HCT116 (cell line): ENCODE measurements at regions not wholly inside any gene's neighbourhood (a gene's known extent, or its start where the extent isn't known, plus 50 kb on each side); places are given as distances from the start of the nearest gene placed in this dataset.

Experiments used
- EGR1 ChIP-seq: IDR thresholded peaks from 2 replicates; pipeline ENCODE4 v1.6.1; 2012; ENCODE audit warnings: low read depth
- JUND ChIP-seq: IDR thresholded peaks from 2 replicates; pipeline ENCODE4 v1.6.1; 2012
- POLR2A ChIP-seq: IDR thresholded peaks from 2 replicates; pipeline ENCODE4 v1.7.0; 2011; ENCODE audit warnings: borderline replicate concordance; ENCODE audit not compliant: insufficient read depth, insufficient read length; ENCODE audit errors: extremely low read depth
- POLR2AphosphoS5 ChIP-seq: IDR thresholded peaks from 2 replicates; pipeline ENCODE4 v1.6.1; 2011; ENCODE audit warnings: mild to moderate bottlenecking, low read depth, low read length, moderate library complexity
- RAD21 ChIP-seq: IDR thresholded peaks from 2 replicates; pipeline ENCODE4 v1.6.1; 2012; ENCODE audit warnings: low read depth, mild to moderate bottlenecking
- YY1 ChIP-seq: IDR thresholded peaks from 2 replicates; pipeline ENCODE4 v1.6.1; 2011; ENCODE audit warnings: low read length, low read depth, moderate library complexity, mild to moderate bottlenecking; ENCODE audit not compliant: insufficient replicate concordance; ENCODE audit errors: extremely low read depth
- TF ChIP-seq, protein P1 (sequence below): IDR thresholded peaks from 2 replicates; pipeline ENCODE4 v1.6.1; 2012
- TF ChIP-seq, protein P2 (sequence below): IDR thresholded peaks from 2 replicates; pipeline ENCODE4 v1.6.1; 2012; ENCODE audit warnings: low read depth
- TF ChIP-seq, protein P3 (sequence below), 3 experiments: fragments of 200-600 bp in 1 of 3; sonication (generic) in 1 of 3; IDR thresholded peaks in 2 of 3; conservative IDR thresholded peaks in 1 of 3; 2 replicates each; pipeline ENCODE4 v1.5.1; 2012 to 2017; ENCODE audit warnings: low read depth in 2 of 3, low read length in 2 of 3, antibody characterized with exemption in 1 of 3, borderline replicate concordance in 1 of 3, control low read depth in 1 of 3, mild to moderate bottlenecking in 1 of 3, mixed read lengths in 1 of 3, mixed run types in 1 of 3, moderate library complexity in 1 of 3; ENCODE audit not compliant: insufficient read depth in 1 of 3

DNA sequence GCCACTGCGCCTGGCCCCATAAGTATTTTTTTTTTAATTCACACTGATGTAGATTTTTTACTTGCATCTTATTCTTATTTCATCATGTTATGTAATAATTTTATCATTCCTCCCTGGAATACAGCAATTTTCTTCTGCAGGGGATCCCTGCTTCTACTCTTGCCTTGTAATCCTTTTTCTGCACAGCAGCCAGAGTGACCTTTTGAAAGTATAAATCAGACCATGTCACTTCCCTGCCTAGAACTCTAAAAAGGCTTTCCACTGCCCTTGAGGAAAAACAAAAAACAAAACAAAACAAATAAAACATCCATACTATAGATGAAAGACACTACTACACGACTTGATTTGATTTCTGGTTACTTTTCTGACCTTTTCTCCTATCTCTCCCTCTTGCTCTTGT lies 1334.7 kb downstream of the REEP3 start:
- TF ChIP-seq, protein P1, sequence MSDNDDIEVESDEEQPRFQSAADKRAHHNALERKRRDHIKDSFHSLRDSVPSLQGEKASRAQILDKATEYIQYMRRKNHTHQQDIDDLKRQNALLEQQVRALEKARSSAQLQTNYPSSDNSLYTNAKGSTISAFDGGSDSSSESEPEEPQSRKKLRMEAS, result no peak
- TF ChIP-seq POLR2A (no peak), RAD21 (no peak), EGR1 (no peak), POLR2AphosphoS5 (no peak), JUND (no peak), YY1 (no peak)
- TF ChIP-seq, protein P2, sequence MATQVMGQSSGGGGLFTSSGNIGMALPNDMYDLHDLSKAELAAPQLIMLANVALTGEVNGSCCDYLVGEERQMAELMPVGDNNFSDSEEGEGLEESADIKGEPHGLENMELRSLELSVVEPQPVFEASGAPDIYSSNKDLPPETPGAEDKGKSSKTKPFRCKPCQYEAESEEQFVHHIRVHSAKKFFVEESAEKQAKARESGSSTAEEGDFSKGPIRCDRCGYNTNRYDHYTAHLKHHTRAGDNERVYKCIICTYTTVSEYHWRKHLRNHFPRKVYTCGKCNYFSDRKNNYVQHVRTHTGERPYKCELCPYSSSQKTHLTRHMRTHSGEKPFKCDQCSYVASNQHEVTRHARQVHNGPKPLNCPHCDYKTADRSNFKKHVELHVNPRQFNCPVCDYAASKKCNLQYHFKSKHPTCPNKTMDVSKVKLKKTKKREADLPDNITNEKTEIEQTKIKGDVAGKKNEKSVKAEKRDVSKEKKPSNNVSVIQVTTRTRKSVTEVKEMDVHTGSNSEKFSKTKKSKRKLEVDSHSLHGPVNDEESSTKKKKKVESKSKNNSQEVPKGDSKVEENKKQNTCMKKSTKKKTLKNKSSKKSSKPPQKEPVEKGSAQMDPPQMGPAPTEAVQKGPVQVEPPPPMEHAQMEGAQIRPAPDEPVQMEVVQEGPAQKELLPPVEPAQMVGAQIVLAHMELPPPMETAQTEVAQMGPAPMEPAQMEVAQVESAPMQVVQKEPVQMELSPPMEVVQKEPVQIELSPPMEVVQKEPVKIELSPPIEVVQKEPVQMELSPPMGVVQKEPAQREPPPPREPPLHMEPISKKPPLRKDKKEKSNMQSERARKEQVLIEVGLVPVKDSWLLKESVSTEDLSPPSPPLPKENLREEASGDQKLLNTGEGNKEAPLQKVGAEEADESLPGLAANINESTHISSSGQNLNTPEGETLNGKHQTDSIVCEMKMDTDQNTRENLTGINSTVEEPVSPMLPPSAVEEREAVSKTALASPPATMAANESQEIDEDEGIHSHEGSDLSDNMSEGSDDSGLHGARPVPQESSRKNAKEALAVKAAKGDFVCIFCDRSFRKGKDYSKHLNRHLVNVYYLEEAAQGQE, result no peak
- TF ChIP-seq, protein P3, sequence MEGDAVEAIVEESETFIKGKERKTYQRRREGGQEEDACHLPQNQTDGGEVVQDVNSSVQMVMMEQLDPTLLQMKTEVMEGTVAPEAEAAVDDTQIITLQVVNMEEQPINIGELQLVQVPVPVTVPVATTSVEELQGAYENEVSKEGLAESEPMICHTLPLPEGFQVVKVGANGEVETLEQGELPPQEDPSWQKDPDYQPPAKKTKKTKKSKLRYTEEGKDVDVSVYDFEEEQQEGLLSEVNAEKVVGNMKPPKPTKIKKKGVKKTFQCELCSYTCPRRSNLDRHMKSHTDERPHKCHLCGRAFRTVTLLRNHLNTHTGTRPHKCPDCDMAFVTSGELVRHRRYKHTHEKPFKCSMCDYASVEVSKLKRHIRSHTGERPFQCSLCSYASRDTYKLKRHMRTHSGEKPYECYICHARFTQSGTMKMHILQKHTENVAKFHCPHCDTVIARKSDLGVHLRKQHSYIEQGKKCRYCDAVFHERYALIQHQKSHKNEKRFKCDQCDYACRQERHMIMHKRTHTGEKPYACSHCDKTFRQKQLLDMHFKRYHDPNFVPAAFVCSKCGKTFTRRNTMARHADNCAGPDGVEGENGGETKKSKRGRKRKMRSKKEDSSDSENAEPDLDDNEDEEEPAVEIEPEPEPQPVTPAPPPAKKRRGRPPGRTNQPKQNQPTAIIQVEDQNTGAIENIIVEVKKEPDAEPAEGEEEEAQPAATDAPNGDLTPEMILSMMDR (IDR thresholded peaks at IDR 0.05 in 2 of 3, conservative IDR thresholded peaks at IDR 0.05 in 1 of 3; ENCODE audit: borderline replicate concordance in 1 of 3, insufficient read depth in 1 of 3, low read depth in 2 of 3, low read length in 2 of 3), result no peak
